ENCODE measurements at regions not wholly inside any gene's neighbourhood (a gene's known extent, or its start where the extent isn't known, plus 50 kb on each side); places are given as distances from the start of the nearest gene placed in this dataset.

GRCh38 chr4:19510993-19511392, 740.7 kb upstream of the SLIT2 start:
- ATAC-seq: no peak

DNA sequence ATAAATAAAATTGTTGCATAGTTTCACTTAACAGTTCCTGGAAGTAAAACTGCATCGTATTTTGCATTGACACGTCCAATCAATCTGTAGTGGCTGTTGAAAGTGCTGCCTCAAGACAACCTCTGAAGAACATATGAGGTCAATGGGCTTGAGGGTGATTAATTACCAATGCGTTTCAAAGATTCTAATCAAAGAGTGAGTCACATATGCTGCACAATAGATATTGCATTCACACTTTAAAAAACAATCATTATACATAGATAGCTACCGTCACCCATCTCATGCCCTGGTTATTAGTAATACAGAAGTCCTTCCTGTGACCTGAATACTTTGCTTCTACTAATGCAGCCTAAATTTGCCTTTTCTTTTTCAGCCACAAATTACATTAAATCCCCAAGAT, 743.3 kb upstream of the SLIT2 start:
- ATAC-seq: no peak
- TF ChIP-seq OSR1 (CRISPR knock-in tag; IDR thresholded peaks at IDR 0.05): no peak
- no peak for TF ChIP-seq ESRRG (CRISPR knock-in tag; IDR thresholded peaks at IDR 0.05)
- no peak for TF ChIP-seq TSHZ2 (CRISPR knock-in tag; IDR thresholded peaks at IDR 0.05)
- no peak for TF ChIP-seq TCF4 (CRISPR knock-in tag; IDR thresholded peaks at IDR 0.05; ENCODE audit: borderline replicate concordance)
- TF ChIP-seq ZNF70 (CRISPR knock-in tag; IDR thresholded peaks at IDR 0.05): no peak
- TF ChIP-seq ISL1 (CRISPR knock-in tag; IDR thresholded peaks at IDR 0.05): no peak
- TF ChIP-seq ZFP3 (CRISPR knock-in tag; IDR thresholded peaks at IDR 0.05): no peak
- TF ChIP-seq CSDC2 (CRISPR knock-in tag; IDR thresholded peaks at IDR 0.05): no peak
- no peak for TF ChIP-seq SNAI2 (CRISPR knock-in tag; IDR thresholded peaks at IDR 0.05)
- no peak for TF ChIP-seq ARNTL (CRISPR knock-in tag; IDR thresholded peaks at IDR 0.05; ENCODE audit: borderline replicate concordance, low read depth)
- TF ChIP-seq PPARA (CRISPR knock-in tag; IDR thresholded peaks at IDR 0.05; ENCODE audit: borderline replicate concordance): no peak
- TF ChIP-seq, protein P1, sequence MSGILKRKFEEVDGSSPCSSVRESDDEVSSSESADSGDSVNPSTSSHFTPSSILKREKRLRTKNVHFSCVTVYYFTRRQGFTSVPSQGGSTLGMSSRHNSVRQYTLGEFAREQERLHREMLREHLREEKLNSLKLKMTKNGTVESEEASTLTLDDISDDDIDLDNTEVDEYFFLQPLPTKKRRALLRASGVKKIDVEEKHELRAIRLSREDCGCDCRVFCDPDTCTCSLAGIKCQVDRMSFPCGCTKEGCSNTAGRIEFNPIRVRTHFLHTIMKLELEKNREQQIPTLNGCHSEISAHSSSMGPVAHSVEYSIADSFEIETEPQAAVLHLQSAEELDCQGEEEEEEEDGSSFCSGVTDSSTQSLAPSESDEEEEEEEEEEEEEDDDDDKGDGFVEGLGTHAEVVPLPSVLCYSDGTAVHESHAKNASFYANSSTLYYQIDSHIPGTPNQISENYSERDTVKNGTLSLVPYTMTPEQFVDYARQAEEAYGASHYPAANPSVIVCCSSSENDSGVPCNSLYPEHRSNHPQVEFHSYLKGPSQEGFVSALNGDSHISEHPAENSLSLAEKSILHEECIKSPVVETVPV (CRISPR knock-in tag; IDR thresholded peaks at IDR 0.05): no peak
- TF ChIP-seq TOX (CRISPR knock-in tag; IDR thresholded peaks at IDR 0.05; ENCODE audit: borderline replicate concordance): no peak
- TF ChIP-seq, protein P2, sequence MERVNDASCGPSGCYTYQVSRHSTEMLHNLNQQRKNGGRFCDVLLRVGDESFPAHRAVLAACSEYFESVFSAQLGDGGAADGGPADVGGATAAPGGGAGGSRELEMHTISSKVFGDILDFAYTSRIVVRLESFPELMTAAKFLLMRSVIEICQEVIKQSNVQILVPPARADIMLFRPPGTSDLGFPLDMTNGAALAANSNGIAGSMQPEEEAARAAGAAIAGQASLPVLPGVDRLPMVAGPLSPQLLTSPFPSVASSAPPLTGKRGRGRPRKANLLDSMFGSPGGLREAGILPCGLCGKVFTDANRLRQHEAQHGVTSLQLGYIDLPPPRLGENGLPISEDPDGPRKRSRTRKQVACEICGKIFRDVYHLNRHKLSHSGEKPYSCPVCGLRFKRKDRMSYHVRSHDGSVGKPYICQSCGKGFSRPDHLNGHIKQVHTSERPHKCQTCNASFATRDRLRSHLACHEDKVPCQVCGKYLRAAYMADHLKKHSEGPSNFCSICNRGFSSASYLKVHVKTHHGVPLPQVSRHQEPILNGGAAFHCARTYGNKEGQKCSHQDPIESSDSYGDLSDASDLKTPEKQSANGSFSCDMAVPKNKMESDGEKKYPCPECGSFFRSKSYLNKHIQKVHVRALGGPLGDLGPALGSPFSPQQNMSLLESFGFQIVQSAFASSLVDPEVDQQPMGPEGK (CRISPR knock-in tag; IDR thresholded peaks at IDR 0.05; ENCODE audit: borderline replicate concordance): no peak
- no peak for TF ChIP-seq BACH2 (CRISPR knock-in tag; IDR thresholded peaks at IDR 0.05; ENCODE audit: borderline replicate concordance)
- no peak for TF ChIP-seq ZNF8 (CRISPR knock-in tag; IDR thresholded peaks at IDR 0.05)
- TF ChIP-seq RARB (CRISPR knock-in tag; IDR thresholded peaks at IDR 0.05): no peak
- TF ChIP-seq ZFP30 (CRISPR knock-in tag; IDR thresholded peaks at IDR 0.05): no peak
- no peak for TF ChIP-seq CREB5 (CRISPR knock-in tag; IDR thresholded peaks at IDR 0.05; ENCODE audit: low read depth)

More at GRCh38 chr4:19510993-19511392, 740.7 kb upstream of the SLIT2 start:
- TF ChIP-seq BACH2 (CRISPR knock-in tag; IDR thresholded peaks at IDR 0.05; ENCODE audit: borderline replicate concordance) (no peak), ZNF565 (CRISPR knock-in tag; conservative IDR thresholded peaks at IDR 0.05; ENCODE audit: low read depth) (no peak), ZNF70 (CRISPR knock-in tag; IDR thresholded peaks at IDR 0.05) (no peak), CSDC2 (CRISPR knock-in tag; IDR thresholded peaks at IDR 0.05) (no peak), ZFP30 (CRISPR knock-in tag; IDR thresholded peaks at IDR 0.05) (no peak), ISL1 (CRISPR knock-in tag; IDR thresholded peaks at IDR 0.05) (no peak), TOX (CRISPR knock-in tag; IDR thresholded peaks at IDR 0.05; ENCODE audit: borderline replicate concordance) (no peak), ARNTL (CRISPR knock-in tag; IDR thresholded peaks at IDR 0.05; ENCODE audit: borderline replicate concordance, low read depth) (no peak)
- TF ChIP-seq, protein P1 (CRISPR knock-in tag; IDR thresholded peaks at IDR 0.05): no peak
- TF ChIP-seq, protein P2 (CRISPR knock-in tag; IDR thresholded peaks at IDR 0.05; ENCODE audit: borderline replicate concordance): no peak

All from SK-N-SH treated with all-trans-retinoic acid at 6 μM for 48 hours (cell line).